ENCODE measurements at regions not wholly inside any gene's neighbourhood (a gene's known extent, or its start where the extent isn't known, plus 50 kb on each side); places are given as distances from the start of the nearest gene placed in this dataset.

- DNase-seq: no peak
These were observed 369.7 kb downstream of the DEPDC1B start for GRCh38 chr5:60330236-60330635.

GRCh38 chr5:60325870-60326269, 374.1 kb downstream of the DEPDC1B start:
- DNase-seq: no peak

GRCh38 chr5:60323596-60323995, 376.4 kb downstream of the DEPDC1B start:
- no peak for DNase-seq

DNA sequence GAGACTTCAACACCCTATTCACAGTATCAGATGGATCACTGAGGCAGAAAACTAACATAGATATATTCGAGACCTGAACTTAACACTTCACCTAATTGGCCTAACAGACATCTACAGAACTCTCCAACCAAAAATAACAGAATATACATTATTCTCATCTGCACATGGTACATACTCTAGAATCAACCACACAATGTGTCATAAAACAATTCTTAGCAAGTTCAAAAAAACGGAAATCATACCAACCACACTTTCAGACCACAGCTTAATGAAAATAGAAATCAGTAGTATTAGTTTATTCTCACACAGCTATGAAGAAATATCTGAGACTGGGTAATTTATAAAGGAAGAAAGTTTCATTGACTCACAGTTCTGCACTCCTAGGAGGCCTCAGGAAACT, 387.9 kb downstream of the DEPDC1B start:
- DNase-seq: no peak

DNA sequence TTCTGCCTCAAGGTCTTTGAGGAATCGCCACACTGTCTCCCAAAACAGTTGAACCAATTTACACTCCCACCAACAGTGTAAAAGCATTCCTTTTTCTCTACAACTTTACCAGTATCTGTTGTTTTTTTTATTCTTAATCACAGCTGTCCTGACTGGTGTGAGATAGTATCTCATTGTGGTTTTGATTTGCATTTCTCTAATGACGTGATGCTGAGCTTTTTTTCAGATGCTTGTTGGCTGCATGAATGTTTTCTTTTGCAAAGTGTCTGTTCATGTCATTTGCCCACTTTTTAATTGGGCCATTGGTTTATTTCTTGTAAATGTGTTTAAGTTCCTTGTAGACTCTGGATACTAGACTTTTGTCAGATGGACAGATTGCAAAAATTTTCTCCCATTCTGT, 400.0 kb downstream of the DEPDC1B start:
- DNase-seq: no peak

- DNase-seq: no peak
These were observed 402.3 kb downstream of the DEPDC1B start for GRCh38 chr5:60297658-60298057.

DNA sequence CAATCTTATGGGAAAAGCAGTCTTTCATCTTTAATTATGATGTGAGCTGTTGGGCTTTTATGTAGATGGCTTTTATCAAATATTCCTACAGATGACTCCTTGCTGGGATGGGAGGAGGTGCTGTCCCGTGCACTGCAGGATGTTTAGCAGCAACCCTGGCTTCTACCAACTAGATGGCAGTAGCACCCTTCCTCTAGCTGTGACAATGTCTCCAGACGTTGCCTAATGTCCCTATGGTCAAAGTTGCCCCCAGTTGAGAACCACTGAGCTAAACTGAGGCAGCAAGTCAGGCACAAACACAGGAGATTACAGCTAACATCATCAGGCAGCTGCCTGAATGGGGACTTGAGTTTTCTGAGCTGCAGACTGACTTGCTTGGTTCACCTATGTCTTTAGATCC, 401.9 kb upstream of the PDE4D start:
- DNase-seq: no peak

GRCh38 chr5:60293518-60293917, 400.0 kb upstream of the PDE4D start:
- DNase-seq: no peak

- DNase-seq: peak; percentile 45
These were observed 393.7 kb upstream of the PDE4D start for GRCh38 chr5:60287174-60287771.

DNA sequence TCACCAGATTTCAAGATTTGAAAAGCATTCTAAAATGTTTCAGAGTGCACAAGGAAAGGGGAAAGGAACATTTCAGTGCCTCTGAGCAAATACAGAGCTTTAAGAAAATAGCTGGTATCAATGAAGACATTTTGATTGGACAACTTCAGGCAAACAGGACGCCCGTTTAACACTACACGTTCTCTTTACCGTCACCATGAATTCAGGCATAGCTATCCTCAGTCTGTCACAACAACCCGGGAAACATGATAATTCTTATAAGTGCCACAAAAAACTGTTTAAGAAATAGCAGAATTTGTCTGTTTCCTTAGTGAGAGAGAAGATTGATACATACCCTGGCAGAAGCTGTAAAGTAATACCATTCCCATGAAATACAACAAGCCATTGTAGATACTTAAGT, 392.4 kb upstream of the PDE4D start:
- DNase-seq: no peak

GRCh38 chr5:60280943-60281342, 387.4 kb upstream of the PDE4D start:
- DNase-seq: no peak

DNA sequence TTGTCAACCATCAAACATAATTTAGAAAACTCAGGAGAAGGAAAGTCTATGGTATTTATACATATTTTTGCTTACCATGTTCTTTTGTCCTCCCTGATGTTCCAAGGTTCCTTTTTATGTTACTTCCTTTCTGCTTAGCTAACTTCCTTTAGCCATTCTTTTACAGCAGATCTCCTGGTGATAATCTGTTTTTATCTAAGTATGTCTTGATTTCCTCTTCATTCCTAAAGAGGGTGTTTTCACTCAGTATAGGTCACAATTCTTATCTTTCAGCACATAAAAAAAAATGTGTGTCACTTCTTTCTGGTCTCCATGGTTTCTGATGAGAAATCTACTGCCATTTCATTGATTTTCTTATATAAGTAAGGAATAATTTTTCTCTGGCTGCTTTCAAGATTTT, 384.4 kb upstream of the PDE4D start:
- DNase-seq: no peak

DNA sequence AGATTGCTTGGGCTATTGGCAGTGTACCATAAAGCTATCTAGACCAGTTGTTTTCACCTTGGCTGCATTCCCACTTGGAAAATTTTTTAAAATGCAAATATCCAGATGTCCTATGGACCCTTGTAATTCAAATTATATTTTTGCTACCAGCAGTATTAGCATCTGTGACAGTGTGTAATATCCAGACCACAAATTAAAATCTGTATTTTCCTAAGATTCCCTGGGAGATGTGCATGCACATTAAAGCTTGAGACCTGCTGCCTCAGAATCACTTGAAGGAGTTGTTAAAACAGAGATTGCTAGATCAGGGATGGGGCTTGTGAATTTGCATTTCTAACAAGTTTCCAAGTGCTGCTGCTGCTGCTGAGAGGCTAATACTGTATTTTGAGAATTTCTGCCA, 381.2 kb upstream of the PDE4D start:
- no peak for DNase-seq

- no peak for DNase-seq
These were observed 378.0 kb upstream of the PDE4D start for GRCh38 chr5:60271517-60271916.

DNA sequence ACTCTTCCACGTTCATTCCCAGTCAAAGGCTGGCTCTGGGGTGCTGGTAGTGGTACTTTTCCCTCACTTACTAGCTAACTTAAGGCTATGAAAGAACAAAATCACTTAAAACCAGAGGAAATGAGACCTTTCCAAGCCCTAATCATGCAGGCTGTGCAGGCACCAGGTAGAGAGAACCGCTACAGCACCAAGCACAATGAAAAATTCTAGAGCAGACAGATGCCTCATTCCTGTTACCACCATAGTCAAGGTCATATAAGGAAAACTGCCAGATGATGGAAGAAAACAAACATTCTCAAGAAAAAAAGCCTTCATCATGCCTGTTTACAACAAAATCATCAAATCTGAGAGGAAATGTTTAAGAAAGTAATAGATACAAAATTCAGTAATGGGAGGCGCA, 374.4 kb upstream of the PDE4D start:
- no peak for DNase-seq

DNA sequence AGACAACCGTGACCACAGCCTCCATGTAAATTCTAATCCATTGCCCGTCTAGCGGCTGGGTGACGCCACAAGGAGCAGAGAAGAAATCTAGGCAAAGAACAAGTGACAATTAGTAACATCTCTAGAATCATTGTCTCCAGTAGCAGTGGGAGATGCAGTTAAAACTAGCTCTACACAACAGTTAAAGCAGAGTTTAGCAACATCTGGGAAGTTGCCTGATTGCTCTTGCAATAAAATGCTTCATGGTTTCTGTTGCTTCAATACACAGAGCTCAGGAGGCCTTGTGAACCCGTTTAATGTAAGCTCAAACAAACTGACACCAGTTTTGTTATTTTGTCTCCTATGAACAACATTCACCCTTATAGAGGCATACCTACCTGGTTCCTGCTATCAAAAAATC, 369.8 kb upstream of the PDE4D start:
- DNase-seq: no peak

DNA sequence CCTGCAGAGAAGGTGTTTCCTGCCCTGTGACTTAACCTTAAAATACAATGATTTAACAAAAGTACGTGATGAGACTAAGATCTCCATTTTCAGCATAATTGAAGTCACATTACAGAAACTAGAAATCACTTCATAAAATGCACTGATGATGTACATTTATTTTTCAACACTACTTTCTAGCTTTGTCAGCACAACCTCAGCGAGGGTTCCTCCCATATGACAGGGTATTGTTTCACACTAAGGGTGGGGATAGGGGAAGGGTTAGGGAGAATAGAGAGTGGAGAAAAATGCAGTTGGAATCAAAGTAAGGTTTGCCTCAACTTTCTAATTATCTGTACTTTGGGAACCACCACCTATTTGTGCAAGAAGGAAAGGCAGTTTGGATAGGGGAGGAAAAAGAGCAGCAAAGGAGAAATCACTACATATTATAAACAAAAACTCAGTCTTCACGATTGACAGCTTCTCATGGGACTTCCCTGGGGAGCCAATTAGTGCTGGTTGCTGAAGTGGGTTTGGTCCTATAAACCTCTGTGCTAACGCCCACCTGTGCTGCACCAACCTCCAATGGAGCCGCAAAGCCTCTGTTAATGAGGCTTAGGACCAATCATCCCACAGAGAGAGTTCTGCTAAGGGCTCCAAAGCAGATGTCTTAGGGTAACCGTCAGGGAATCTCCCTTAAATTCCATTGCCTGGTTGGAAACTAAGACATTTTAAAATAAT, 369.2 kb upstream of the PDE4D start:
- no peak for DNase-seq

GRCh38 chr5:60261732-60262131, 368.2 kb upstream of the PDE4D start:
- no peak for DNase-seq

DNA sequence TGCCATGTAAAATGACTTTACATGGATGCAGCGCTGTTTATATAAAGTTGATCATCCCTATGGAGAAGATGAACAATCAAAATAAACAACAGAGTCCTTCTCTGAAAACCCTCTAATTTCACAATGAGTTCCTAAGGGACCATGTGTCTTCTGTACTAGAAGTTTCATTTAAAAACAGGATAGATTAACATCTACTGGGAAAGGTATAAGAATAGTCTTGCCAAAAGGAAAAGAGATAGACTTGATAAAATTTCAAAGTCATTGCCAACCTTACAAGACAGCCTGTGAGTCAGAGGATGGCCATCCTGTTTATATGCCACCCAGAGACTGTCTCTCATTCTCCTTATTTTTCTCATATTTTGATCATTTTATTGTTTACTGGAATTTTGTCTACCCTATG, 367.1 kb upstream of the PDE4D start:
- DNase-seq: no peak

DNA sequence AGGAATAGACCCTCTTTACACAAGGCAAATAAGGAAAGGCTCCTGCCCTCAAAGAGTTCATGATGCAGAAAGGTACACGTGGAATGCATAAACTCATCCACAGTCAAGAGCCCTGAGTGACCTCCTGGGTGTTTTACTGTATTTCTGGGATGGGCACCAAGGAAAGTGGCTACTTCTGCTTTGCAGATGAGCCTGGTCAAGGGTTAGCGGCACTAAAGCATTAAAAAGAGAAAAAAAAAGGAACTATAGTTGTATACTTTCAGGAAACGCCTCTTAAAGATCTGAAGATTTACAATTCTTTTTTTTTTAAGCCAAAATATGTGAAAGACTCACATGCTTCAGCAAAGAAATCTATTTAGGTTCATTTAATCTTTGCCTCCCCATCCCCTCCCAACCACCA, 366.2 kb upstream of the PDE4D start:
- no peak for DNase-seq

GRCh38 chr5:60257596-60258271, 364.2 kb upstream of the PDE4D start:
- peak; percentile 97 for DNase-seq

DNA sequence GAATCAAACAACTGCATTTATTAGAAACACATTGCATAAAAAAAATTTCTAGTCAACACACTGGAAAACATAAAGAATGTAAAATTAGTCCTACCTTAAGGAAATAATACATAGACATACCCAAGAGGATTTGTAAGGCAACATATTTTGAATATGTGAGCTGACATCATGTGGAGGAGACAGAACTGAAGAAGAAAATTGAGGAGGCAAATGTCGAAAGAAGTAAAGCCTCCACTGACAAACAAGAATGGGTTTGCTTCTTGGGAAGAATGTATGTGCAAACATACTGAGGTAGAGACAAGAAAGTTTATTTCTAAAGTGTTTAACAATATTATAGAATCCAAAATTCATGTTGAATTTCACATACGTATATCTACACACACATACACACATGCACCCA, 363.0 kb upstream of the PDE4D start:
- DNase-seq: no peak

GRCh38 chr5:60248901-60249300, 355.4 kb upstream of the PDE4D start:
- DNase-seq: peak; percentile 97

GRCh38 chr5:60243713-60244112, 350.2 kb upstream of the PDE4D start:
- DNase-seq: no peak
